Vagina (tissue), 2 donors: ENCODE measurements at regions not wholly inside any gene's neighbourhood (a gene's known extent, or its start where the extent isn't known, plus 50 kb on each side); places are given as distances from the start of the nearest gene placed in this dataset.
A peak's percentile ranks its signal among the peaks of the same experiment; 100 is the strongest.

Experiments
- DNase-seq, 2 donors: peaks; one replicate each; pipeline ENCODE4 v3.0.0-alpha.2; 2017; ENCODE audit errors: extremely low spot score in 2 of 2
- H3K27ac ChIP-seq: fragments of 200-600 bp; sonication (generic); one replicate; pipeline ENCODE4 v1.5.1; 2019
- H3K27me3 ChIP-seq: fragments of 200-600 bp; sonication (generic); one replicate; pipeline ENCODE4 v1.5.1; 2019
- H3K36me3 ChIP-seq, 2 donors: fragments of 200-600 bp; sonication (generic); one replicate each; pipeline ENCODE4 v1.5.1; 2017 to 2019
- H3K4me1 ChIP-seq: fragments of 200-600 bp; sonication (generic); one replicate; pipeline ENCODE4 v1.5.1; 2019
- H3K4me3 ChIP-seq, 2 donors: fragments of 200-600 bp; sonication (generic); 1 replicate in 1 of 2; 2 replicates in 1 of 2; pipeline ENCODE4 v1.5.1; 2016 to 2019
- H3K9me3 ChIP-seq: fragments of 200-600 bp; sonication (generic); one replicate; pipeline ENCODE4 v1.5.1; 2019
- POLR2A ChIP-seq, 2 donors: fragments of 450-650 bp; IDR thresholded peaks; one replicate each; pipeline ENCODE4 v1.6.1; 2017; ENCODE audit warnings: antibody characterized with exemption in 2 of 2, mild to moderate bottlenecking in 2 of 2, moderate library complexity in 2 of 2
- POLR2AphosphoS5 ChIP-seq, 2 donors: sonication (generic); formaldehyde crosslinking; IDR thresholded peaks; one replicate each; pipeline ENCODE4 v1.9.0; 2017; ENCODE audit warnings: antibody characterized with exemption in 2 of 2, mild to moderate bottlenecking in 2 of 2, low read depth in 1 of 2; ENCODE audit not compliant: insufficient read depth in 1 of 2
- intact Hi-C: fragments of 100-400 bp; cut with DNase I; formaldehyde crosslinking; loops from one replicate; pipeline ENCODE4 v1.15.1; 2023
- TF ChIP-seq, protein P1 (sequence below), 3 experiments: fragments of 450-650 bp in 2 of 3; fragments of 200-600 bp in 1 of 3; sonication (generic) in 1 of 3; IDR thresholded peaks; one replicate each; pipeline ENCODE4 v1.5.1; 2017 to 2019; ENCODE audit warnings: antibody characterized with exemption in 3 of 3, mild to moderate bottlenecking in 2 of 3, moderate library complexity in 2 of 3

DNA sequence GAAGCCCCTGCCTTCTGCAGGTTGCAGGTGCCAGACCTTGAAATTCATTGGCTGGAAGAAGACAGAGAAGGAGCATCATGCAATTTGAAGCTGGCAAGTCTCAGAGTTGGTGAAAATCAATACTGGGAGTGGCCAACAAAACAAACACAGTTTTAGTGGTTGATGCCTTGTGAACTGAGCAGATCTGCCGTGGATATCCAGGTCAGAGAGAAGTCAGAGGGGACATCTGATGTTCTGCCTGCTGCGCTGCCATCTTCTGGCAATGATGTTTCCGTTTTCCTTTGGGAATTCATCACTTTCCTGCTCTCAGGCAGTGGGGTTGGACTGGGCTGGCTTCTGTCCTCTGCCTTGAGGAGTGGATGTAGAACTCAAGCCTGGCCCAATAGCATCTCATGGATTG, 132.0 kb downstream of the RPS24 start:
- no peaks in the 10 kb centered on the region for H3K27me3 ChIP-seq
- H3K36me3 ChIP-seq = no peaks in the 10 kb centered on the region
- peaks cover 6% of the 10 kb centered on the region for H3K4me1 ChIP-seq
- H3K9me3 ChIP-seq = no peaks in the 10 kb centered on the region
- TF ChIP-seq, protein P1, sequence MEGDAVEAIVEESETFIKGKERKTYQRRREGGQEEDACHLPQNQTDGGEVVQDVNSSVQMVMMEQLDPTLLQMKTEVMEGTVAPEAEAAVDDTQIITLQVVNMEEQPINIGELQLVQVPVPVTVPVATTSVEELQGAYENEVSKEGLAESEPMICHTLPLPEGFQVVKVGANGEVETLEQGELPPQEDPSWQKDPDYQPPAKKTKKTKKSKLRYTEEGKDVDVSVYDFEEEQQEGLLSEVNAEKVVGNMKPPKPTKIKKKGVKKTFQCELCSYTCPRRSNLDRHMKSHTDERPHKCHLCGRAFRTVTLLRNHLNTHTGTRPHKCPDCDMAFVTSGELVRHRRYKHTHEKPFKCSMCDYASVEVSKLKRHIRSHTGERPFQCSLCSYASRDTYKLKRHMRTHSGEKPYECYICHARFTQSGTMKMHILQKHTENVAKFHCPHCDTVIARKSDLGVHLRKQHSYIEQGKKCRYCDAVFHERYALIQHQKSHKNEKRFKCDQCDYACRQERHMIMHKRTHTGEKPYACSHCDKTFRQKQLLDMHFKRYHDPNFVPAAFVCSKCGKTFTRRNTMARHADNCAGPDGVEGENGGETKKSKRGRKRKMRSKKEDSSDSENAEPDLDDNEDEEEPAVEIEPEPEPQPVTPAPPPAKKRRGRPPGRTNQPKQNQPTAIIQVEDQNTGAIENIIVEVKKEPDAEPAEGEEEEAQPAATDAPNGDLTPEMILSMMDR (IDR thresholded peaks at IDR 0.05) = no peak
- TF ChIP-seq POLR2AphosphoS5 (IDR thresholded peaks at IDR 0.05; ENCODE audit: insufficient read depth in 1 of 2, low read depth in 1 of 2) (no peak), POLR2A (IDR thresholded peaks at IDR 0.05) (no peak)
- no peak overlapping the region for H3K4me3 ChIP-seq
- intact Hi-C loops = no loop called here
- H3K27ac ChIP-seq = no peak overlapping the region
- DNase-seq = no peak

DNA sequence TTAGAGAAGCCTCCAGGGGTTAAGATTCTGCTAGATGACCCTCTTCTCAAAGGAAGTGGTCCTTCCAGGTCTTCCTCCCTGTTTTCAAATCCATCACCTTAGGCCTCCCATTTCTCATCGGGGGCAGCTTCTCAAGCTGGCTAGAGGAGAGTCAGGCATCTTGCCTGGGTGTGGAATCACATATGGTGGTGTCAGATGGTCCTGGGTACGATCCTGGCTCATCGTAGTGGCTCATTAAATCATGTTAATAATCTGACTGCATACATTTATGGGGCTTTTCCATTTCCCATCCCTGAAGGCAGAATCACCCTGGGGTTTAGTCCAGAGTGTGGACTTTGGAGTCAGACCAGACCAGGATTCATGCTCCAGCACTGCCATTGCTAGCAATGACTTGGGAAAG, 132.6 kb downstream of the RPS24 start:
- no peak overlapping the region for H3K27ac ChIP-seq
- no peaks in the 10 kb centered on the region for H3K36me3 ChIP-seq
- H3K4me1 ChIP-seq = peaks cover 6% of the 10 kb centered on the region
- TF ChIP-seq POLR2AphosphoS5 (IDR thresholded peaks at IDR 0.05; ENCODE audit: insufficient read depth in 1 of 2, low read depth in 1 of 2) = no peak
- TF ChIP-seq, protein P1 (IDR thresholded peaks at IDR 0.05) = no peak
- H3K9me3 ChIP-seq = no peaks in the 10 kb centered on the region
- no peaks in the 10 kb centered on the region for H3K27me3 ChIP-seq
- intact Hi-C loops = no loop called here
- H3K4me3 ChIP-seq = no peak overlapping the region
- no peak for DNase-seq

DNA sequence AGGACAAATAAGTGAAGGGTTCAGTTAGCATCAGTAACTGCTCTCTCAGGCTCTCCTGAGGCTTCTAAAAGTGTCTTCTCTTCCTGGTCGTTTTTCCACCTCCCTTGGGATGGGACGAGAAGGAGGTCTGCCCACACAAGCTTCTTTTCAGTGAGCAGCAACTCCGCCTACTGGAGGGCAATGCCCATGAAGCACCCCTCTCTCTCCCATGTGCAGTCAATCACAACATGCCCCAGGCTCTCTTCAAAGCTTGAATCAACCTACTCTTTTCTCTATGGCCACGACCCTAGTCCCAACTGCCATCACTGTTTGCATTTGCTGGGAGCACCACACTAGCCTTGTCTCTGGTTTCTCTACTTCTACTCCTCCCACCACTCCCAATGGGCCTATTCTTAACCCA, 135.6 kb downstream of the RPS24 start:
- H3K27me3 ChIP-seq = no peaks in the 10 kb centered on the region
- no peak overlapping the region for H3K4me3 ChIP-seq
- H3K9me3 ChIP-seq = no peaks in the 10 kb centered on the region
- DNase-seq = no peak
- H3K27ac ChIP-seq = no peak overlapping the region
- H3K36me3 ChIP-seq = no peaks in the 10 kb centered on the region
- TF ChIP-seq POLR2A (IDR thresholded peaks at IDR 0.05) (no peak), POLR2AphosphoS5 (IDR thresholded peaks at IDR 0.05; ENCODE audit: insufficient read depth in 1 of 2, low read depth in 1 of 2) (no peak)
- TF ChIP-seq, protein P1 (IDR thresholded peaks at IDR 0.05) = no peak
- peaks cover 6% of the 10 kb centered on the region for H3K4me1 ChIP-seq
- intact Hi-C loops = no loop called here

DNA sequence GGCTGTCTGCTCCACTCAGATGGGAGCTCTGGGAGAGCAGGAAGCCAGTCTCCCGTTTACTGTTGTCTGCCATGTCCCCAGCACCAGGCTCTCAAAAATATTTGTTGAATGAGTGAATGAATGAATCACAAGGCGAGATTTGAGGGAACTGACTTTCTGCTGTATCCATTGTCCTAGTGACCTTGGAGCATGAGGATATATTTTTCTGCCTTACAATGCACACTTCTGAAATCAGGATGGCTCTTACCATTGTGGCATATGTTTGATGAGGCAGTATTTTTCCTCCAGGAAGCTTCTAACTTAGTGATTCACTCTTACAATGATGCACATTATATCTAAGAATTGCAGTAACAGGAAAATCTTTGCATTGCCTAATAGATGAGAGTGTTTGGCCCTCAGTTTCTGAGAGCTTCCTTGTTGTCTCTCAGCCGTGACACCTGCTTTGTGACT, 136.4 kb downstream of the RPS24 start:
- Histone ChIP-seq H3K36me3 (no peaks in the 10 kb centered on the region), H3K27ac (no peak overlapping the region), H3K4me1 (peaks cover 4% of the 10 kb centered on the region), H3K27me3 (no peaks in the 10 kb centered on the region), H3K4me3 (no peak overlapping the region), H3K9me3 (no peaks in the 10 kb centered on the region)
- DNase-seq = no peak
- TF ChIP-seq, protein P1 (IDR thresholded peaks at IDR 0.05) = no peak
- TF ChIP-seq POLR2A (IDR thresholded peaks at IDR 0.05) = no peak
- TF ChIP-seq POLR2AphosphoS5 (IDR thresholded peaks at IDR 0.05; ENCODE audit: insufficient read depth in 1 of 2, low read depth in 1 of 2) = peak in 1 of 2 donors; percentile 45
- intact Hi-C loops = no loop called here

DNA sequence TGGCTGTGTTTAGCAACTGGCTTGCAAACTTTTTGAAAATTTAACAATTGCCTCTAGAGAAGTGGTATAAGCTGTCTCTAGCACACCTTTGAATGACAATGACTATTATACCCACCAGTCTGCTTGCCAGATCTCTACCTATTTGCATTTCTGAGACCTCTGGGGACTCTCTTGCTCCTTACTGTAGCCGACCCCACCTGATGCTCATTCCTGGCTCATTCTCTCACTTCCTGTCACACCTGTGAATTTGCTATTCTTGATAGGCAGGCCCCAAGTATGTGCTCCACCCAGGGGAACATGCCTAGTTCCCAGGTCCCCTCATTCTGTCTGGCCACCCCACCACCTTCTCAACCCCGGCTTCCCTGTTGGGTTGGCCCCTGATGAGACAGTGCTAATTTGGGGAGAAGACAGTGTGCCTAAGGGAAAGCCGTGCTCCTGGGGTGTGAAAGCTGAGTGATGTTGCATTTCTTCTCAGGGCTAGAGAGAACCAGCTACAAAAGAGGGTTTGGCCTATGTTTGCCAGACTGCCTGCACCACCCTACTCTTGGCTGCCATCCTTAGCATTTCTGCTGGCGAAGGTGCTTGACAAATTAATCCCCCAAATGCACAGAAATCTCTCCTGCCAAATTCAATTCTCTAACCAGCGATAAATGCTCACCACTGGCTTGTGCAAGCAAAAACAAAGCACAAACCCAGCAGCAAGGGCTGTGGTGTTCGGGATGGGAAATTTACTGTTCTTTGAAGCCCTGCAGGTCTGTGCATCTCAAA, 138.2 kb downstream of the RPS24 start:
- Histone ChIP-seq H3K4me1 (no peaks in the 10 kb centered on the region), H3K9me3 (no peaks in the 10 kb centered on the region), H3K4me3 (no peak overlapping the region), H3K36me3 (no peaks in the 10 kb centered on the region), H3K27me3 (no peaks in the 10 kb centered on the region), H3K27ac (no peak overlapping the region)
- DNase-seq = no peak
- TF ChIP-seq POLR2AphosphoS5 (IDR thresholded peaks at IDR 0.05; ENCODE audit: insufficient read depth in 1 of 2, low read depth in 1 of 2) (no peak), POLR2A (IDR thresholded peaks at IDR 0.05) (no peak)
- TF ChIP-seq, protein P1 (IDR thresholded peaks at IDR 0.05) = no peak
- intact Hi-C loops = no loop called here
